8988T (cell line): ENCODE measurements at regions not wholly inside any gene's neighbourhood (a gene's known extent, or its start where the extent isn't known, plus 50 kb on each side); places are given as distances from the start of the nearest gene placed in this dataset.
"Not testable (repeated sequence)": the region's sequence is repeated elsewhere in the genome, so short reads cannot be mapped to it uniquely, and the experiment has no call there.

Experiments
- DNase-seq: peaks from one replicate; pipeline ENCODE4 v3.0.0; 2011

DNA sequence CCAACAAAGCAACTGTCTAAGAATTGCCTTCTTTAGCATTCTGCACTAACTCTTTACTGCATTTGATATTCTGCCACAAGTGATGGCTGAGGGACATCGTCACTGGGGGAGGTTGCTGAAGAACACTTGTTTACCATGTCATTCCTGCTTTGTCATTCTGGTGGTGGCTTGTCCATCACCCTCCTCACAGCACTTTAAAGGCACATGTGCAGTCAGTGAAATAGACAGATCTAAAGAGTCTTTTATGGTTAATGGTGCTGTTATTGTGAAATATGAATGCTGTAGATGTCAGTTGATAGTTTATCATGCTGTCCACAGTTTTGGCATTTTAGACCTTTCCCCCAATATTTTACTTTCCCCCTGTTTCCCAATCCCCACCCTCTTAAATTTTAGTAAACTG lies 120.9 kb upstream of the TSC22D1 start:
- DNase-seq, result no peak

DNA sequence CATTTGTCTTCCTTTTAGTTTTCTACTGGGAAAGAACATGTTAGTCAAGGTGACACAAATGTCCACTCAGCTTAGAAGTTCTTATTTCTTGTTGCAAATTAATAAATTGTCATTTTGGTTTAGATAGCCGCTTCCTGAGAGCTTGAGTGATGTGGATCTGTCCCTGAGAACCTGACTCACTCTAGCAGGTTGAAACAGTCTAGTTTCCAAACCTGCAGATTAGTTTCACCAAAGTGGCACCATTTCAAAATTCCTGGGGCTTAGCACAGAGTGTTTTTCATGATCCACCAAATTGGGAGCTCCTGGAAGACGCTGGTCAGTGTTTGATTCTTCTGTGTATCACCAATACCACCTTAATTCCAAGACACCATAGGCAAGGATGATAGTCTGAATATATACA lies 119.4 kb upstream of the TSC22D1 start:
- DNase-seq, result no peak

DNA sequence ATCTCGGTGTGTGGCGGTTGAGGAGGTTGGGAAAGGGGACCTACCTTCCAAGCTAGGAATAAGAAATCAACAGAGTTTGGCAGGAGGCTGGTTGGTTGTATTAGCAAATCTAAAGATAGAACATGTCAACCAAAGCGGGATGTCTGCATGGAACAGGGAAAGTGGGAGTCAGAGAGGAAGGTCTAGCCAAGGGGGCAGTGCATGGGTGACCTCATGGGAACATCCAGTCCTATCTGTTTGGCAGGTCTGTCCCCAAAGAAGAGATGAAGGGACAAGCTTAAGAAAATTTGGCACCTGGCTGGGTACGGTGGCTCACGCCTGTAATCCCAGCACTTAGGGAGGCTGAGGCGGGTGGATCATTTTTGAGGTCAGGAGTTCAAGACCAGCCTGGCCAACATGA lies 118.7 kb upstream of the TSC22D1 start:
- no peak for DNase-seq

DNA sequence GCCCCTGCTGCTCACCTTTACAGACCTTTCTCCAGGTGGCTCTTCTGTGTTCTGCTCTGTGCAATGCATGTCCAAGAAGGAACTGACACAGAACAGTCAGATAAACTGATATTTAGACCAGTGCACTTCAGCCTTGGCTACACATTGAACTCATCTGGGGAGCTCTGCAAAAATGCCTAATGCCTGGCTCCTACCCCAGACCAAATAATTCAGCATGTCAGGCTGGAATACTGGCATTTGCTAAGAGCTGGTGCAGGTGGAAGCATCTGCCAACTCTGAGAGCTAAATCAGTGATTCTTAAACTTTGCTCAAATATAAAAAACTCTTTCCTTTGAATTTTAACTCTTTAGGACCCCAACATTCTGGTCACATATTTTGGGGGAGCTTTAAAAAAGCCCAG lies 118.2 kb upstream of the TSC22D1 start:
- DNase-seq, result no peak

DNA sequence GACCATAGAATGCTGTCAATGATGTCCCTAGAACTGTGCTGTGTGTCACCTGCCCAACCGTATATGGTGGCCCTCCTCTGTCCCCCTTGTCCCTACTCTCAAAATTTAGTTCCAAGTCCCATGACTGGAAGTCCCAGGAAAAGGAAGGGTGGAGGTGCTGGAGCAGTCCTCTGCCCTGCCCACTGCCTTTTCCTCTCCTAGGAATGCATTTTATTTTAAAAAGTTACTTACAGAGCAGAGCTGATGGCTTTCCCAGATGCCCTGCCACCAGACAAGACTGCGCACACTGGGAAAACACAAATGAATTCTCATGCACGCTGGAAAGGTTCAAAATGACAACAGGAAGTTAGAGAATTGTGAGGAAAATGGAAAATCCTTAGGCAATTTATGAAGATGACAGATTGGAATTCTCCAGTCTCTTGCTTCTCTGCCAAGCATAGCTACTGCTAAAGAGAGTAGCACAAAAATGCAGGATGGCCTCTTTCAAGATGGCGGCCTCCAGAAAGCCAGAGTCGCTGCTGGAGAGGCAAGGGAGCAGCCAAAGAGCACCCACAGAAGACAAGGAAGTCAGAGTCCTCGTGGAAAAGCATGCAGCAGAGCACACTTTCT lies 117.1 kb upstream of the TSC22D1 start:
- DNase-seq, result no peak

DNA sequence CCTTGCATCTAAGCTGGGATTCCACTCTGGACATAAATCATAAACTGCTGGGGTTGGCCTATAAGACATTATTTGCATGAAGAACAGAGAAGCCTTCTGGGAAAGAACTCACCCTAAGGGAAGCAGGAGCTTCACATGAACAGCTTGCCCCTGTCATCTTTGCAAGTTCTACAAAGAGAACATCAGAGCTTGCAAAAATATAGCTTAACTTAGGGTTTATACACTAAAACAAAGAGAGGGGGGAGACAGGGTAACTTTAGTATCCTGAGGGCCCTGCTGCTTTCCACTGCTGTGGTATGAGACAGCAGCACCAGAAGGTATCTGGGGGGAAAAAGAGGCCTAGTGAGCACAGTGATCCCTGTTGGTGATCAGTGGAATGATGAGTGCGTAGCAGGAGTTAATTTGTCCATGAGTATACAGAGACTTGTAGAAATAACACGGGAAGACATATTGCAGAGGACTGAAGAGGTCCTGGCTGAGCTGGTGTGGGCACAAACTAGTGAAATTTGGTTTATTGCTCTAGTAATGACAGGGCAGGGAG lies 116.1 kb upstream of the TSC22D1 start:
- DNase-seq, result no peak

DNA sequence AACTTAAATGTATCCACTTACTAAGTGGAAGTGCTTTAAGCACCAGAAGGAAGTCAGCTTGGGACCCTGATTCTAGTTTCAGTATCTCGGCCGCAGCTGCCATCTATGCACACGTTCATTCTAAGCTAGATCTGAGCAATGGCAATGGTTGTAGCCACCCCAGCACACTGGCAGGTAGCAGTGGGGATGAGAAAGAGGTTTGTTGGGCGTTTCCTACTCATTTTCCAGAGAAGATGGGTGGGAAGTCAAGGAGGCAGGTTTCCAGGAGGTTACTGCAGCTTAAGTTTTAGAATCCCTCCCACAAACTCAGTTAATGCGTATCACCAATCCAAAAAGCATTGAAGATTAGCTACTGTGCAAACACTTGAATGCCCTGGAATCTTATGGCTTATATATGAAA lies 114.2 kb upstream of the TSC22D1 start:
- DNase-seq, result no peak

DNA sequence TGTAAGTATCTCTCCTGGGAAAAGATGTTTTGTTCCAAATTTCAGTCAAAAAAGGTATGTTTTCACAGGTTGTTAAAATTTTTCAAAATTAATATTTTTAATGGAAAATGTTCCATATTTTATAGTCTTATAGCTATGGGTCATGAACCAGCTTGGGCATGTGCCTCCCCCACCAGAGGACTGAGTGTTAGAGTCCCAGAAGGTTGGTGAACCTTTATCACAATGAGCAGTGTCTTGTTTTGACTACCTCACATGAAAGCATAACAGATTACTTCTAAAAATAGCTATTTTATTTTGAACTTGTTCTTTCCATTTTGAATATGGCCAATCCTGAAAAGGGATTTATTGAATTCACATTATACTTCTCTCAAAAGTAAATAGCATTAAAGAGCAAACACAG lies 112.5 kb upstream of the TSC22D1 start:
- DNase-seq, result no peak

DNA sequence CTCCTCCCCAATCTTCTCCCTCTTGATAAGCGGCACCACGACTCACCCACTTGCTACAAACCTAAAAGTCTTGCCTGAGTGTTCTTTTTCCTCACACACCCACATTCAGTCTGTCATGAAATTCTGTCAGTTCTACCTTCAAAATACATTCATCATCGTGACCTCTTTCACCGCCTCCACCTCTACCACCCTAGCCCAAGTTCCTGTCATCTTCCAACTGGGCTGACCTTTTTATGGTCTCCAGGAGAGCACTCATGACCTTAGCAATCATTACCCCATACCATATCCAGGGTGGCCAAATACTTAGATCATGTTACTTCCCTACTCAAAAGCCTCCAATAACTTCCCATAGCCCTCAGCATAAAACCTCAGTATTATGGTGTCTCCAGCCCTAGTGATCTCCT lies 110.4 kb upstream of the TSC22D1 start:
- DNase-seq, result no peak

DNA sequence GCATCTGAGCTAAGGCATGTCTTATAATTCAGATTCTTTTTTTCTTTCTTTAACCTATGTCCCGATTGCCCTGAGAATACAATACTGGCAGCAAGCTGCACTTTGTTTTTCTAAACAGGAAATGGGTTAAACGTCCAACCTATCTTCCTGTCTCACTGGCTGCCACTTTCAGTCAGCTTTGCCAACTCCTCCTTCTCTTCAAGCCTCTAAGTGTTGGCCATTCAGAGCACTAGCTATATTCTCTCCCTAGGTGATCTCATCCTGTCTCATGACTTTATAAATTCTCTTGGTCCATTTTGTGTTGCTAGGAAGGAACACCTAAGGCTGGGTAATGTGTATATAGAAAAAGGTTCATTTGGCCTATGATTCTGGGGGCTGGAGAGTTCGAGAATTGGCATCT lies 109.5 kb upstream of the TSC22D1 start:
- no peak for DNase-seq

DNA sequence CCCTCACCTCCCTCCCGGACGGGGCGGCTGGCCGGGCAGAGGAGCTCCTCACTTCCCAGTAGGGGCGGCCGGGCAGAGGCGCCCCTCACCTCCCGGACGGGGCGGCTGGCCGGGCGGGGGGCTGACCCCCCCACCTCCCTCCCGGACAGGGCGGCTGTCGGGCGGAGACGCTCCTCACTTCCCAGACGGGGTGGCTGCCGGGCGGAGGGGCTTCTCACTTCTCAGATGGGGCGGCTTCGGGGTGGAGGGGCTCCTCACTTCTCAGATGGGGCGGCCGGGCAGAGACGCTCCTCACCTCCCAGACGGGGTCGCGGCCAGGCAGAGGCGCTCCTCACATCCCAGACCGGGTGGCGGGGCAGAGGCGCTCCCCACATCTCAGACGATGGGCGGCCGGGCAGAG lies 106.3 kb upstream of the TSC22D1 start:
- not testable (repeated sequence) for DNase-seq

DNA sequence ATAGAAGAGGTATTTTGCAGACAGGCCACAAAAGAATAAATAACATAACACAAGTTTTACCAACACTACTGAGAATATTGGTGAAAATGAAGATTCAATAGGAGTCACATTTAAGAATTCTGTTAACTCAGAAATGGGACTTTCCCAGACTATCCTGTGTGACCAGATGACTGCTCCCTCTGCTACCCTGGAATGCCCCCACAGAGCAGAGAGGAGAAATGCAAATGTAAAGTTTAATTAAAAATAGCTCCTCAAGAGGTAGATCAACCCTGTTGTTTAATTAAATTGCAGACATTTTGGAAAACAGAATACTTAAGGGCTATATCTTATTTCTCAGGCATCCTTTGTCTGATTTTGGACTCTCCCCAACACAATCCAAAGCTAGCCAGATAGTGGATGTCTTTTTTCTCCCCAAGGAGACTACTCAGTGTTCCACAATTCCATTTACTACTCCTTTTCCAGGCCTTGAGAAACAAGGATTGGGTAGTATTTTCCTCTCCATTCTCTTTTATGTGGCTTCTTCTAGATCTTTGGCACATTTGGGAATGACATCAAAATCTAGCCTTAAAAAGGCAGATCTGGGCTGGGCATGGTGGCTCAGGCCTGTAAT lies 104.7 kb upstream of the TSC22D1 start:
- DNase-seq, result no peak

DNA sequence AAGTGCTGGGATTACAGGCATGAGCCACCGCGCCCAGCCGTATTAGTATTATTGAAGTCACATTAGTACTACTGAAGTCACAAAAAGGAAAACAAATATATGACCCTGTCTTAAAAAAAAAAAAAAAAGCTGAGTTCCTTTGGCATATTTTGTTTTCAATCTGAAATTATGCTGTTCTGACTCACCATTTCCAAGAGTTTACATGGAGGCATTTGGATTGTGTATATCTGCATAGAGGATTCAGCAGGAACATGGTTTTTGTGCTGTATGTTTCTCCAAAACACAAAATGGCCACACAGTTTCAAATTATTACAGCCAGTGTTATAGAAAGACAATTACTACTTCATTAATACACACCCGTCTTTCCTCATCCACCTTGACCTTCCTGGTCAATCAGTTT lies 103.5 kb upstream of the TSC22D1 start:
- DNase-seq, result no peak

DNA sequence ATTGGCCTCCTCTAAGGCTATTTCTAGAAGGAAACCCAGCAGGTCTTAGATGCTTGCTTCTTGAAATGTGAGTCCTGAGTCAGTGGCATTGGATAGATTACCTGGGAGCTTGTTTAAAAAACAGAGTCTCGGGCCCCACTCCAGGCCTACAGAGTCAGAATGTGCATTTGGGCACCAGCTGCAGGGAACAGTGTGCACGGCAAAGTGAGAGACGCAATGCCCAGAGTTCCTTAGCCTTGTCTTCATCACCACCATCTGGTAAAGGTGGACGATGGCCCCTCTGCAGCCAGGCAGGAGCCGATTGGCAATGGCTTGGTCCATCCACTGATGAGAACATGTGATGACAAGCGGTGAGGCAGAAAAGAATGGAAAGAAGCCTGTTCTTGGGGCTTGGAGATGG lies 102.1 kb upstream of the TSC22D1 start:
- no peak for DNase-seq

DNA sequence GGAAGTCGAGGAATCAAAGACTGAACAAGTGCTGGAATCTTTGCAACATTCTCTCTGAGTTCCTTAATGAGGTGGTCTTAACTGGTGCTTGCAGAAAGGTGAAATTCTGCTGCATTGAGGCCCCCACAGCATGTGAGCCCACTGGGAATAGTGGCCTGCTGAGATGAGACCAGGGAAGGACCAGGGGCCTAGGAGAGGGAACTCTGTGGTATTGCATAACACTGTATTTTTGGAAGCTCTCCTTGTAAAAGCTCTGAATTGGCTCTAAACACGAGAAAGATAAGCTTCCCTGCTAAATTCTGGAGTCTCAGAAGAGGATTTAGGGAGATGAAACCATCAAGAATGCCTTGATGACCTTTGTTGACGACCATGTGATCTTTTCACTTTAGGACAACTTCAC lies 100.4 kb upstream of the TSC22D1 start:
- DNase-seq, result no peak

DNA sequence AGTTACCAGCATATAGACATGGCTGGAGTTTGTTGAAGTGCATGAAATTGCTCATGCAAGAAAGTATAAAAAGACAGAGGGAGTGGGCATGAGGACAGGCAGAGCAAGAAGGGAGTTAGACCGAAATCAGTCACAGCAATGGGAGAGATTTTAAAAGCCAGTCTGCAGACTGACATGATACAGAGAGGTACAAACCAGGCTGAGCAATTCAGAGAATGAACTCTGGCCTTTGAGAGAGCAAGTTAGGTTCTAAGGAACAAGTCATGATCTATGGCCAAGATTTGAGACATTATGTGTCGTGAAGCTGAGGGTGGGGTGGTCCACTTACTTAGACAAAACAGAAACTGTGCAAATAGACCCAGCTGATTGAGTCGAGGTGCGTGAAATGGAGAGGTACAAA lies 93.4 kb upstream of the TSC22D1 start:
- no peak for DNase-seq

DNA sequence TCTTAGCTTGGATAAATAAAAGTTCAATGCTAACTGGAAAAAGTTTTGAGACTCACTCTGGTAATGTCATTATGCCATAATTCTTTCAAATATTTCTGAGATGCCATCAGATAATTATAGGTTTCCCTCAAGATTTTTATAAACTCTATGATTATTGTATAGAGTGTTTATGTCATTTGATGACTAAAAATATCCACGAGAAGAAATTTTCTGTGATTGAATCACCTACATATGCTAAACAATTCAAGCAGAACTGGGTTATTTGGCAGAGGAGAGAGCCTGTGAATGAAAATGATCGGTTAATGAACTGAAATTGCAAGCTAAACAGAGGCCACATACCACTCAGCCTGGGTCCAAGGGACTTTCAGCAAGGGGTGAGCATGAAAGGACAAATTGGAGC lies 92.6 kb upstream of the TSC22D1 start:
- no peak for DNase-seq

DNA sequence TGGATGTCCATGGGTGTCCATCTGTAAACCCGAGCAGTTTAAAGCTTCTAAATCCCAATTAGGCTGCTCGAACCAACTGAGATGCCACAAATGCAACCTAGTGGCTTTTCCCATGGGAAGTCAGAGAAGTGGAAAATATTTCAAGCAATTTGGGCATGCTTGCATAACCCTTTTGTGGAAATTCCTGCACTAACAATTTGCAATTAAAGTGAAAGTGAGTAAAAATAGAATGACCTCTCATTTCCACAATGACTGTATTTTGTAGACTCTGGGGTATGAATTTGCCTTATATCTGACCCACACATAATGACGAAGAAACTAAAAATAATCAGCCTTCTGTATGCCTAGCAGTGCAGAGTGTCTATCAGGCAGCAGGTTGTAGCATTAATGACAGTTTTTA lies 91.8 kb upstream of the TSC22D1 start:
- DNase-seq, result no peak

DNA sequence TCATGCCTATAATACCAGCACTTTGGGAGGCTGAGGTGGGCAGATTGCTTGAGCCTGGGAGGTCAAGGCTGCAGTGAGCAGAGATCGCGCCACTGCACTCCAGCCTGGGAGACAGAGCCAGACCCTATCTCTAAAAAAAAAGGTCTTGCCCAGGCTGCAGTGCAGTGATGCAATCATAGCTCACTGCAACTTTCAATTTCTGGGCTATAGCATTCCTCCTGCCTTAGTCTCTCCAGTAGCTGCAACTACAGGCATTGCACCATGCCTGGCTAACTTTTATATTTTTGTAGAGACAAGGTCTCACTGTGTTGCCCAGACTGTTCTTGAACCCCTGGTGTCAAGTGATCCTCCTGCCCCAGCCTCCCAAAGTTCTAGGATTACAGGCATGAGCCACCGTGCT lies 90.4 kb upstream of the TSC22D1 start:
- not testable (repeated sequence) for DNase-seq

DNA sequence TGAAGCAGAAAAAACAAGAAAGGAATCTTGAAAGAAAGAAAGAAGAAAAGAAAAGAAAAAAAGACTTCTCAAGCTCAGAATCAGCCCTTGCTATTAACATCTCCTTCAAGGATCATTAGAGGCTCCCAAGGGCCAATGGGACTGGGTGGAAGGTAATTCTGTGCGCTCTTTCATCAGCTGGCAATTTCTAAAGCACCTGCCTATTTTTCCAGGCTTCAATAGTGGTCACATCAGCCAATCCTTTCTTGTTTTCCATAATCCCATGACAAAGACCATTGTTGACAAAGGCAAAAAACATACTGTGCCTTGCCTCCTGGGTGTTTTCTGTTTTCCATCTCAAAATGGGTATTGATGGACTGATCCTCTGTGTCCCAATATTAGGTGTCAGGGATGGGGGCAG lies 88.2 kb upstream of the TSC22D1 start:
- DNase-seq, result no peak

DNA sequence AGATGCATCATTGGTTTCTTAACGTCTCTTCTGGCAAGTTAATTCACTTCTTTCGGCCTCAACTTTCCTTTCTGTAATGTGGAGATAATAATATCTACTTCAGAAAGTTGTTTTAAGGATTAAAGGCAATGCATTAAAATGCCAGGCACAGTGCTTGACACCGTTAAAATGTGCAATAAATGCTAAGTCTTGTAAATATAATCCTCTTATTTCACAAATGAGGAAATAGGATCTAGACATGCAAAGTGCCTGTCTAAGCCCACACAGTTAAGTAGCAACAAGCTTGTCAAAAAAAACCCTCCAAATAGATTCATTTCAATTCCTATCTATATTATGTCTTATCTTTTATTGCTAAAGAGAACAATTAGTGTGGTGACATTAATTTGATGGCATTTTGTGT lies 86.4 kb upstream of the TSC22D1 start:
- no peak for DNase-seq

DNA sequence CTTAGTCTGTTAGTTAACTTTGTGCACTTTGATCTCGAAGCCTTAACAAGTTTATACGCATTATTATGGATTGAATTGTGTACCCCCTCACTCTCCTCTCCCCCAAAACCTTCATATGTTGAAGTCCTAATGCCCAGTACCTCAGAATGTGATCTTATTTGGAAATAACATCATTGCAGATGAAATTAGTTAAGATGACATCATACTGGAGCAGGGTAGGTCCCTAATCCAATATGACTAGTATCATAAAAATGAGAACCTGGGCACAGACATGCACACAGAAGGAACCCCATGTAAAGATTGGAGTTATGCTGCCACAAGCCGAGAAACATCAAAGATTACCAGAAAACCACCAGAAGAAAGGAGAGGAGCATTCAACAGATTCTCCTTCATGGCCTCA lies 85.8 kb upstream of the TSC22D1 start:
- no peak for DNase-seq

DNA sequence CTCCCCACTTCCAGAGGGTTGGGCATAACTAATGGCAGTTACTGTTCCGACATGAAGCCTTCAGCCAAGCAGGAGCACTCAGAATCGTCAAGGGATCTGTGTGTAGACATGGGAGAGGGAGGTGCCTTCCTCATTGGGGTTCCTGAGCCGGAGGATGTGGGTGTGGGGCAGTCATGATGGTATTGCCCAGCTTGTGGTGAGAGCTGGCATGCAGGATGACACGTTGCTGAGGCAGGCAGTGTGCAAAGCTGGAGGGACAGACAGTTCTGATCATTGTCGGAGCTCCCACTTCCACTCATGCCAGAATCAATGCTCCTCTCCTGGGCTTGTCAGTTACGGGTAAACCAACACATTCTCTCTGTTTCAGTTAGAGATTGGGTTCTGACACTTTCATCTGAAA lies 83.9 kb upstream of the TSC22D1 start:
- no peak for DNase-seq

DNA sequence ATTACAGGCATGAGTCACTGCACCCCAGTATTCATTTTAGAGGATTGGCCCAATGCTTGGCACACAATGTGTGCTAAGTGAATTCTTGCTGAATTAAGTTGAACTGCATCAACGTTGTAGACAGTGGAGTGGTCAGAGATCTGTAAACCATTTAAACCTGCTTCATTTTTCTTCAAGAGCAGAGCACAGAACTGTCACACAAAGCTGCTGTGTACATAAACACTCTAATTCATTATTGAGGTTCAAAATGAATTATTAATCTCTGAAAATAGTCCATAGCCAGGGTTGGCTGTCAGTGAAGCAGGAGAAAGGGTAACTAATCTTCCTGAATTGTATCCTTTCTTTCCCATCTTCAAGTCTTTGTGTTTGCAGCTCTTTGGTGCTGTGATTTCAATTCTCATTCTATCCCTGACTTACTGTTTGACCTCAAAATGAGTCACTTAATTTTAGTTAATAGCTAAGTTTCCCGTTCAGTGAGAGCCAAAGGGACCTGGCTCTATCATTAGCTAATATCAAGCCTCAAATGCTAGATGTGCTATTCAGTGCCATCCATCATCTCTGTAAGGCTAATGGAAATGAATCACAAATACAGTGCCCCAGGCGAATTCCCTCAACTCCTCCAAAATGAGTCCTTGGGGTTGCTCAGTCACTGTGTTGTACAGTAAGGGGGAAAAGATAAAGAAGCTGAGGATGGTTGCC lies 77.0 kb upstream of the TSC22D1 start:
- no peak for DNase-seq

DNA sequence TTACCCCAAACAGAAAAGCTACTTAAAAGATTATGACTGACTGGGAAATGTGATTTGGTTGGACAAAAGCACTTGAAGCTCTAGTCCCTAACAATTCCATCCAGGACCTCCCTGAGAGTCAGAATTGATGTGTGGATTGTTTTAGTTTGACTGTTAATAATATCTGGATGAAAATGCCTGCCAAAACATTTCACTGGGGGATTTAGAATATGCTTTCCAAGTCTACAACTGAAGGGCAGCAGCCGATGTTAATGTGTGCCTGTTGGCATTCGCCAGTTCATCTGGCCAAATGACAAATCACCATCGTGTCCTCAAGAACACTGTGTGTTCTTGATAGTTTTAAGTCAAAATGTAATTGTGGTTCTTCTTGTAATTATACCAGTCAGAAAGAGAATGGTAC lies 76.0 kb upstream of the TSC22D1 start:
- no peak for DNase-seq
